OCI-LY7 (cell line): ENCODE measurements at regions not wholly inside any gene's neighbourhood (a gene's known extent, or its start where the extent isn't known, plus 50 kb on each side); places are given as distances from the start of the nearest gene placed in this dataset.

Experiments used
- EZH2phosphoT487 ChIP-seq: fragments of 200-600 bp; sonication (generic); IDR thresholded peaks from 2 replicates; pipeline ENCODE4 v1.6.1; 2018; ENCODE audit warnings: low read depth, borderline replicate concordance, mild to moderate bottlenecking, mixed run types, antibody characterized with exemption, low read length, moderate library complexity, mixed read lengths
- TF ChIP-seq, protein P1 (sequence below): fragments of 200-600 bp; sonication (generic); conservative IDR thresholded peaks from 2 replicates; pipeline ENCODE4 v1.5.1; 2014; ENCODE audit warnings: mild to moderate bottlenecking, antibody characterized with exemption, low read length, moderate library complexity, mixed read lengths

DNA sequence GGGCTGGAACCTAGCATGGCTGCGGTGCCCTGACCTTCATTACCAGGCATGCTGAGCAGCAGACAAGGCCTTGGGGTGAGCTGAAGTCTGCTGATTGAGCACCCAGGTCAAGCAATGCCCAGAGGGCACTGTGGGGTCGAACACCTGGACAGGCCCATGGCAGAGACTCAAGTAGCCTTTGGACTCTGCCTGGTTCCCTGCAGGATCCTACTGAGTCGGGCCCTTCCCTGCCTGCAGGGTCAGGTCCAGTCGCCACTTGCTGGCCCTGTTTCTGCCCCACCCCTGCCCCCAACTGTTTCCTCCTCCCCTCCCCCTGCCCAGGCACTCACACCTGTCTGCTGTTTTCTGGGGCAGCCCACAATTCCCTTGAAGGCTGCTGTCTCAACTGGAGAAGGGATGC is 483.2 kb upstream of the MKI67 start:
- TF ChIP-seq EZH2phosphoT487, result no peak
- TF ChIP-seq, protein P1, sequence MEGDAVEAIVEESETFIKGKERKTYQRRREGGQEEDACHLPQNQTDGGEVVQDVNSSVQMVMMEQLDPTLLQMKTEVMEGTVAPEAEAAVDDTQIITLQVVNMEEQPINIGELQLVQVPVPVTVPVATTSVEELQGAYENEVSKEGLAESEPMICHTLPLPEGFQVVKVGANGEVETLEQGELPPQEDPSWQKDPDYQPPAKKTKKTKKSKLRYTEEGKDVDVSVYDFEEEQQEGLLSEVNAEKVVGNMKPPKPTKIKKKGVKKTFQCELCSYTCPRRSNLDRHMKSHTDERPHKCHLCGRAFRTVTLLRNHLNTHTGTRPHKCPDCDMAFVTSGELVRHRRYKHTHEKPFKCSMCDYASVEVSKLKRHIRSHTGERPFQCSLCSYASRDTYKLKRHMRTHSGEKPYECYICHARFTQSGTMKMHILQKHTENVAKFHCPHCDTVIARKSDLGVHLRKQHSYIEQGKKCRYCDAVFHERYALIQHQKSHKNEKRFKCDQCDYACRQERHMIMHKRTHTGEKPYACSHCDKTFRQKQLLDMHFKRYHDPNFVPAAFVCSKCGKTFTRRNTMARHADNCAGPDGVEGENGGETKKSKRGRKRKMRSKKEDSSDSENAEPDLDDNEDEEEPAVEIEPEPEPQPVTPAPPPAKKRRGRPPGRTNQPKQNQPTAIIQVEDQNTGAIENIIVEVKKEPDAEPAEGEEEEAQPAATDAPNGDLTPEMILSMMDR, result no peak
